GM19395 (cell line): ENCODE measurements at regions not wholly inside any gene's neighbourhood (a gene's known extent, or its start where the extent isn't known, plus 50 kb on each side); places are given as distances from the start of the nearest gene placed in this dataset.
"Not testable (repeated sequence)": the region's sequence is repeated elsewhere in the genome, so short reads cannot be mapped to it uniquely, and the experiment has no call there.

Experiments
- ATAC-seq: cut with Tn5 transposase; IDR thresholded peaks from one replicate; pipeline ENCODE4 v1.9.1; 2021; ENCODE audit warnings: mild to moderate bottlenecking, moderate library complexity; ENCODE audit not compliant: unreplicated experiment

DNA sequence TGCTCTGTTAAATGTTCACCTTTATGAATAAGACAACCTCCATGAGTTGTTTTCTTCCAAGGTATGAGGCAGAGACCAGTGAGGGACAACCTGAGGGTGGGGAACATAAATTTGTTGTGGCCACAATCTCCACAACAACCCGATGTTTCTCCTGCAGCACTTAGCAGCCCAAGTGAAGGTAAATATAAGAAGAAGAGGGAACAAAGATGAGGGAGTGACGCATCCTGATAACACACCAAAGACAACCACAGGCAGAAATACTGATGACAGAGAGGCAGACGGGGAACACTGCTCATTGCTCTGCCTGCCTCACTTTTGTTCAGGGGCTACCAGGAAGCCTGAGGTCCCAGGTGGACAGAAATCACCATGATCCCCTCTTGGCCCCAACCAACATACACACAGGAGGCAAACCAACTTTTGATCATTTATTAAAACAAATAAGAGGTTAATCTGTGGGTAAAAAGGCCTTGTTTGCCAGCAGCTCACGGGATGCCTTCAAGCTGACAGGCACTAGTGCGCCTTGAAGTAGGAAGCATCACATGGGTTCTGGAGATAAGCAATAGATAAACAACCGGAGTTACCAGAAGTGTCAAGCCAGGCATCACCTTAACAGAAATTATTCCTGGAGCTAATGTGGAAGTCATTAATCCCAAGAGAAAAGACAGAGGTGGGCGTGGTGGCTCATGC, 104.9 kb upstream of the ALDH3B2 start:
- ATAC-seq: not testable (repeated sequence)

DNA sequence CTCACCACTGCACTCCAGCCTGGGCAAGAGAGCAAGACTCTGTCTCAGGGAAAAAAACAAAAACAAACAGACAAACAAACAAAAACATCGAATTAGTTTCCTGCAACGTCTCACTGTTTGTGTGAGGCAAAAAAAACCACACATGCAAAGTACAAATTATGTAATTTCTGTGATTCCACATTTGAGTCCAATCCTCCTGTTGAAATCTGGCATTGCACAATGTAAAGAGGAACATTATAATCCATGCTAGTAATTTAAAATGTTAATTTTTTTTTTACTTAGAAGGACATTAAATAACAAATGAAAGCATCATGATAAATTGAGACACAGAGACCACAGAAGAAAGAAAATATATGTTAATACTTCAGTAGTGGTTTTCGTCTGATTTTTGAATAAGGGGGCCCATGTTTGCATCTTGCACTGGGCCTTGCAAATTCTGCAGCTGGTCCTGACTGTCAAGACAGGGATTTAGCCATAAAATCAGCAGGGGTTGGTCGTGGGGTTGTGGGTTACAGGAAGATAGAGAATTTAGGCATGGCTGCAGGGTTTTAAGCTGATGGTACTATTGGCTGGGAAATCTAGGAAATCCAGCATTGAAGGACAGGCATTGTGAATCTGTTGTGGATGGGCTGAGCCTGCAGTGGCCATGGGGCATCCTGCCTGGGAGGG, 102.6 kb upstream of the ALDH3B2 start:
- no peak for ATAC-seq

DNA sequence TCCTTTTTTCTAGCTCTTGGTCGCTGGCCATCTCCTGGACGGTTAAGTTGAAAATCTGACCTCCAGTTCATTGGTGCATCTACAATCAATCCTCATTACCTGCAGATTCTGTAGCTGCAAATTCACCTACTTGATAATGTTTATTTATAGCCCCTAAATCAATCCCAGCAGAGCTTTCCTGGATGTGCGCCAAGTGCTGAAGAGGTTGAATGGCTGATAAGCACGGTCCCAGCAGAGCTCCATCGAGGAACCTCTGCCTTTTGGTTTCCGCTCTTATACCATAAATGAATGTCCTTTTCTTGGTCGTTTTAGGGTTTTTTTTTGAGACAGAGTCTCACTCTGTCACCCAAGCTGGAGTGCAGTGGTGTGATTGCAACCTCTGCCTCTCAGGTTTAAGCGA, 99.8 kb upstream of the ALDH3B2 start:
- not testable (repeated sequence) for ATAC-seq

DNA sequence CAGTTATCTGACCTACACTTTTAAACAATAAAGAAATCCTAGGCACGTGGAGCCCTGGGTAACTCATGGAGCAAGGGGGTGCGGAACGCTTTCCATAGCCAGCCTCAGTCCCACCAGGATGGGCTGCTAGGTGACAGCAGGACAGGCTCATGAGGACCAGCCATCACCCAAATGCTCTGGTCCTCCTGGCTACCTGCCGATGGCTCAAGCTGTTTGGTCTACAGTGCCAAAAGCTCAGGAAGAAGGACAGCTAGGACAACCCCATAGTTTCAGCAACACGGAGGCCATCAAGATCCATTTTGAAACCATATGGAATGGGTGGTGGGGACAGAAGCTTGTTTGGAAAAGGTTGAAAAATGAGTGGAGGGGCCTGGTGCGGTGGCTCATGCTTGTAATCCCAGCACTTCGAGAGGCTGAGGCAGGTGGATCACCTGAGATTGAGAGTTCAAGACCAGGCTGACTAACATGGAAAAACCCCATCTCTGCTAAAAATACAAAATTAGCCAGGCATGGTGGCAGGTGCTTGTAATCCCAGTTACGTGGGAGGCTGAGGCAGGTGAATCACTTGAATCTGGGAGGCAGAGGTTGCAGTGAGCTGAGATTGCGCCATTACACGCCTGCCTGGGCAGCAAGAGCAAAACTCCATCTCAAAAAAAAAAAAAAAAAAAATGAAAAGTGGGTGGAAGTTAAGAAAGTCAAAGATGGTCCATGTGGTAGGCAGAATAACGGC, 93.7 kb upstream of the ALDH3B2 start:
- not testable (repeated sequence) for ATAC-seq

DNA sequence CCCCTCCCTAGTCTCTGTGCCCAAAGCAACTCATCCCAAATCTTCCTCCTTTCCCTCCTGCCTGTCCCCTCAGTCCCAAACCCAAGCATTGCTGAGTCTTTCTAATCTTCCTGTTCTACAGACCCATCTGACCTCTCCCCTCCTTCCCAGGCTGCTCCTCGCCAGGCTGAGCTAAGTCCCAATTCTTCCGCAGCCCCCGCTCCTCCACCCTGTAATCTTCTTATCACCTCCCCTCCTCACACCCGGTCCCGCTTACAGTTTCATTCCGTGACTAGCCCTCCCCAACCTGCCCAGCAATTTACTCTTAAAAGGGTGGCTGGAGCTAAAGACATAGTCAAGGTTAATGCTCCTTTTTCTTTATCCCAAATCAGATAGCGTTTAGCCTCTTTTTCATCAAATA, 86.8 kb upstream of the ALDH3B2 start:
- not testable (repeated sequence) for ATAC-seq

DNA sequence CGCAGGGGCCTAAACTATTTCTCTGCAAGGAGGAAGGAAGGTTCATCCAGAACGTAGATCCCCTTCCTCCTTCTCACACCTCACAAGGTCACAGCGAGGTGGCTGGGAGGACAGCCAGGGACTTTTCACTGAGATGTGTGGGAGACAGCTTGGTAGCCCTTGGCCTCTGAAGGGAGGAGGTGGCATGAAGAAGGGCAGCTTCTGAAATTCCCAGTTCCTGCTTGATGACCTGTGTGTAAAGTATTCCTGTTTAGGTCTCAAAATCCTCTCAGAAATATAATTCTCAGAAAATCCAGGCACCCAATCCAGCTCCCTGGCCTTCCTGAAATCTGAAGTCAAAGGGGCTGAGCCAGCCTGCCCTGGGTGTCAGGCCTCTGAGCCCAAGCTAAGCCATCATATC, 84.9 kb upstream of the ALDH3B2 start:
- ATAC-seq: not testable (repeated sequence)

DNA sequence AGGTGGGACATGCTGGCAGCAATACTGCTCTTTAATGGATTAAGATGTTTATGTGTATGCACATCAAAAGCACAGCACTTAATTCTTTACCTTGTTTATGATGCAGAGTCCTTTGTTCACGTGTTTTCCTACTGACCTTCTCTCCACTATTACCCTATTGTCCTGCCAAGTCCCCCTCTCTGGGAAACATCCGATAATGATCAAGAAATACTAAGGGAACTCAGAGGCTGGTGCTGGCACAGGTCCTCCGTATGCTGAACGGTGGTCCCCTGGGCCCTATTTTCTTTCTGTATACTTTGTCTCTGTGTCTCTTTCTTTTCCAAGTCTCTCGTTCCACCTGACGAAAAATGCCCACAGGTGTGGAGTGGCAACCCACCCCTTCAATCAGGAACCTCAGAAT, 84.0 kb upstream of the ALDH3B2 start:
- not testable (repeated sequence) for ATAC-seq

DNA sequence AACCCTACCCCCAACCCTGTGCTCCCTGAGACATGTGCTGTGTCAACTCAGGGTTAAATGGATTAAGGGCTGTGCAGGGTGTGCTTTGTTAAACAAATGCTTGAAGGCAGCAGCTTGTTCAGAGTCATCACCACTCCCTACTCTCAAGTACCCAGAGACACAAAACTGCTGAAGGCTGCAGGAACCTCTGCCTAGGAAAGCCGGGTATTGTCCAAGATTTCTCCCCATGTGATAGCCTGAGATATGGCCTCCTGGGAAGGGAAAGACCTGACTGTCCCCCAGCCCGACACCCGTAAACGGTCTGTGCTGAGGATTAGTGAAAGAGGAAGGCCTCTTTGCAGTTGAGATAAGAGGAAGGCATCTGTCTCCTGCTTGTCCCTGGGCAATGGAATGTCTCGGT, 83.6 kb upstream of the ALDH3B2 start:
- not testable (repeated sequence) for ATAC-seq

DNA sequence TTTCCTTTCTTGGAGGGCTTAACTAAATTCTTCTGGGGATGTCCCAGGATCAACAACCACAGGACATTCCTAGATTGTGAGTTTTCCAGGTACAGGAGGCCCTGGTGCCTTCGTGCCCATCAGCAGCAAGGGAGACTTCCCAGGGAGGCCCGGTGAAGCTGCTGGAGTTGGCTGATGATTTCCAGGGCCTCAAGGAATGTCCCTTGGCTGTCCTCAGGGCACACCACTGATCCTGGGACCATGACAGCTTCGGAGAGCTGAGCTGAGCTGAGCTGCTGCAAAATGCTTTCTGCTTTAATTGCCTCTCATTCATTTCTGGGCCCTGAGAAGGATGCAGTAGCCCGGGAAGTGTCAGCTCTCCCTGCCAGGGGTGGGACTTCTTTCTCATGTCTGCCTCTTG, 79.4 kb upstream of the ALDH3B2 start:
- ATAC-seq: not testable (repeated sequence)

DNA sequence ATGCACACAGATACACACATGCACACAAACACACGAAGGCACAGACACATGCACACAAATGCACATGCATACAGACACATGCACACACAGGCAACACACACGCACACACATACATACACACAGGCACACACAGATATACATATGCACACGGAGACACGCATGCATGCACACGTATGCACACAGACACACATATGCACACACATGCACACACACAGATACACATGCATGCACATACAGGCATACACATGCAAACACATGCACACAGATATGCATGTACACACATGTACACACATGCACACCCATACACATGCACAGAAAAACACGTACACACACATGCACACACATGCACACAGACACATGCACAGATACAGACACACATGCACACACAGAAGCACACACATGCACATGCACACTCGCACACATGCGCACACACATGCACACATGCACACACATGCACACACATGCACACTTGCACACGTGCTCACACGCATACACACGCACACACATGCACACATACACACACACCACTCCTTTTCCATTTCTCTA, 70.8 kb upstream of the ALDH3B2 start:
- no peak for ATAC-seq

DNA sequence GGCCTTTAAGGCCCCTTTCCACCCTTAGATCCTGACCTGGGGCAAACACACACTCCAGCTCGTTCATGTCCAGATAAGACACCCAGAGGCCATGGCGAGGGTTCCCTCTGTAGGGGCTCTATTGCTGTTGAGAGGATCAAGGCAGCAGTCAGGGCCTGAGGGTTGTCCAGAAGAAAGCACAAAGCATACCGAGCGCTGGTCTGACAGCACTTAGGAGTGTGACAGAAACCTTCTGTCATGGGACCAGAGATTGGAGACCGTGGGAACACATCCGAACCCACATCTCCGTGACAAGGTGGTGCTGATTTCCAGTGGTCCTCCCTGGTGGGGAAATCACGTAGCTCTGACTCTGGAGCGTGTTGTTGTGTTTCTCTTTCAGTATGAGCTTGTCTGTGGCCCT, 69.8 kb upstream of the ALDH3B2 start:
- ATAC-seq: not testable (repeated sequence)

DNA sequence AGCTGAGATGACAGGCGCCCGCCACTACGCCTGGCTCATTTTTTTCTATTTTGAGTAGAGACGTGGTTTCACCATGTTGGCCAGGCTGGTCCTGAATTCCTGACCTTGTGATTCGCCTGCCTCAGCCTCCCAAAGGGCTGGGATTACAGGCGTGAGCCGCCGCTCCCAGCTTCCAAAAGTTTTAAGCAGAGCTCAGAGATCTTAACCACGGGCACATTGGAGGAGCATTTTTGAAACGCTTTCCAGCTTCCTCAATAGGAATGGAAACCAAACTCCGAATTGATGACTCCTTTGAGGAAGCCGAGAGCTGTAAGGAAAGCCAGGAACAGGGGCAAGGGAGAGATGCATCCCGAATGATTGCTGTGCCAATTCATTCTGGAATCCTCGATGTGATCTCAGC, 63.8 kb upstream of the ALDH3B2 start:
- not testable (repeated sequence) for ATAC-seq

DNA sequence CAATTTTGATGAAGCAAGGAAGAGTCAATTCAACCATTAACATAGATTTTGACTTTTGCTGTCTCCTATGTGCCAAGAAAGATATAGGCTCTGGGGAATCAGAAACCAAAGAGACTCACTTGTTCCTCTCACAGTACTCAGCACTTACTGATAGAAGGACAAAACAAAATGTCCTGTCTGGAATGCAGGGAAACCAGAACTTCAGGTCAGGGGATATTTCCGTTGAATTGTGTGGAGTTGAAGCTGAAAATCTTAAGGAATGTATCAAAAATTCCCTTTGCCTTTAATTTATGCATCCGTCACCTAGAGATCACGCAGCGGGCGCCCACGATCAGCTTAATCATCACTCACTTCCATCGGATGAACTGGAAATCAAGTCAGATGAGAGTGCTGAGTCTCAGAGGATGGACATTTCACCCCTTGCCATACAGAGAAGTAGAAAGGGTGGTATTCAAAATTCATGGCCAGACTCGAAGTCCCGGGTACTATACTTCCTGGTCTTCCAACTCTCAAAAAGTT, 63.2 kb upstream of the ALDH3B2 start:
- not testable (repeated sequence) for ATAC-seq

DNA sequence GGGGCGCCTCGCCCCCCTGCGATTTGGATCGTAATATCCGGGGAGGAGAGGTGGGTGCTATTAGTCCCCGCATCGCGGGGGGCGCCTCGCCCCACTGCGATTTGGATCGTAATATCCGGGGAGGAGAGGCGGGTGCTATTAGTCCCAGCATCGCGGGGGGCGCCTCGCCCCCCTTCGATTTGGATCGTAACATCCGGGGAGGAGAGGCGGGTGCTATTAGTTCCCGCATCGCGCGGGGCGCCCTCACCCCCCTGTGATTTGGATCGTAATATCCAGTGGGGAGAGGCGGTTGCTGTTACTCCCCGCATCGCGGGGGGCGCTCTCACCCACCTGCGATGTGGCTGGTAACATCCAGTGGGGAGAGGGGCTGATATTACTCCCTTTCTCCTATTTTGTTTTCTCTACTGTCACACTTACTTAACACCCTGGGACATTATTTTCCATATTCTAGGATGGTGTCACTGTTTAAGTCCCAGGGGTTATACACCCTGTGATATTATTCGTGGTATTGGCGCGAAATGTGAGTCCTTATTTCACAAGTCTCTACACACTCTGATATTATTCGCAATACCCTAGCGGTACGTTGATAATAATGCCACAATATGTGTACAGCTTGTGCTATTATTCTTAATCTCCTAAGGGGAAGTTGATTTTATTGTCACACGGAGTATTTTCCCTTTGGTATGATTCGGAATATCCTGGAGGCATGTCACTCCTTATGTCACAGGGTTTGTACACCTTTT, 57.8 kb upstream of the ALDH3B2 start:
- ATAC-seq: no peak

DNA sequence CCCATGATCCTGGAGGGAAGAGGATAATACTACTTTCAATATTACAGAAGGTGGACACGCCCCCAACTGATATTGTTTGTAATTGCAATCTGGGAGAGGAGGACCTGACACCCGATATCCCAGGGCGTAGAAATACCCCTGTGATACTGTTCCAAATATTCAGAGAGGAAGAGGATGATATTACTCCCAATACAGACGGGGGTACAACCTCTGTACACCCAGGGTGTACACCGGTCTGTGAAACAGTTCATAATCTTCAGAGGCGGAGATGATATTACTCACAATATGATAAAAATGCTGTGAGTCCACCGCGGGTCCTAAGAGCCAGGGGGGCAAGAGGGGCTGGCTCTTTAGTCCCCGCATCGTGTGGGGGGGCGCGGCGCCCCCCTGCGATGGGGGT, 57.2 kb upstream of the ALDH3B2 start:
- ATAC-seq: no peak

DNA sequence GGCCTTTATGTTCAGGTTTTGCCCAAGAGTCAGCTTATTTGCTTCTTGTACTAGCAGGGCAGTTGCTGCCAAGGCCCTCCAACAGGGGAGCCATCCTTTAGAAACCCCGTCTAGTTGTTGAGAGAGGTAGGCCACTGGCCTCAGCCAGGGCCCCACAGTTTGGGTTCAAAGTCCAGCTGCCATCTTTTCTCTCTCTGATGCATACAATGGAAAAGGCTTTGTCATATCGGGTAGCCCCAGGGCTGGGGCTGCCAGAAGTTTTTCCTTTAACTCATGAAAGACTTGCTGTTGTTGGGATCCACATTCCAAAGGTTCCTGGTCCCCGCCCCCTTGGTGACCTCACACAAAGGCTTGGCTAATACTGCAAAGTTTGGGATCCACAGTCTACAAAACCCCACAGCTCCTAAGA, 53.7 kb upstream of the ALDH3B2 start:
- ATAC-seq: not testable (repeated sequence)

DNA sequence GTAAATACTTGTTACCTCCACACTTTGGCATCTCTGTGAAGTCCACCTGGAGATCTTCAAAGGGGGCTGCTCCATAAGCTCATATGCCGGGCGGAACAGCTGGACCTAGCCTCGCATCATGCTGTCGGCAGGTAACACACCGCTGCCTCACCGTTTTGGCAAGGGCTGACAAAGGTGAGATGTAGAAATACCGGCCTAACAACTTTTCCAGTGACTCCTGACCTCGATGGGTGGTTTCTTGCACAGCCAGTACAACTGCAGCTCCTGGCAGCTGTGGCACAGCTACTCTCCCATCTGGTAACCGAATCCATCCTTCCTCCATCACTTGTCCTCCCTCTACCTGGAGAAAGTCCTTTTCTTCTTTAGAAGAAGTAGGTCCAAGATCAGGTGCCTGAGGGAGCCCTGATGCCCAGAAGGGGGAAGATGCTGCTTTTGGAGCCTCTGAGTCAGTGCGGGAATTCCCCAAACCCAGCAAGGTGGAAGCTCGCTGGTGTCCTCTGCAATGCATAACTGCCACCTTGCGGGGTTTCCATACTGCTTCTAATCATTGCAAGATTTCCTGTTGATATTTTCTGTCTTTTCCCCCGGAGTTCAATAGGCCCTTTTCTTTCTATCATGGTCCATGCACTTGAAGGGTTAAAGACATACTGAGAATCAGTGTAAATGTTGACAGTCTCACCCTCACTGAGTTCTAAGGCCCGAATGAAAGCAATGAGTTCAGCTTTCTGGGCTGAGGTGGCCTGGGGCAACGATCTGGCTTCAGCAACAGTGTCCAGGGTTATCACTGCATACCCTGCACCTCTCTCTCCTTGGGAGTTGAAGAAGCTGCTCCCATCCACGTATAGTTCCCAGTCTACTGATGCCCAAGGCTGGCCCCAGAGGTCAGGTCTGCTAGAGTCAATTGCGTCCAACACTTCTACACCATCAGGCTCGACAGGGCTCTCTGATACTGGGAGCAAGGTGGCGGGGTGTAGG, 52.9 kb upstream of the ALDH3B2 start:
- not testable (repeated sequence) for ATAC-seq
